ENCODE measurements at regions not wholly inside any gene's neighbourhood (a gene's known extent, or its start where the extent isn't known, plus 50 kb on each side); places are given as distances from the start of the nearest gene placed in this dataset.

DNA sequence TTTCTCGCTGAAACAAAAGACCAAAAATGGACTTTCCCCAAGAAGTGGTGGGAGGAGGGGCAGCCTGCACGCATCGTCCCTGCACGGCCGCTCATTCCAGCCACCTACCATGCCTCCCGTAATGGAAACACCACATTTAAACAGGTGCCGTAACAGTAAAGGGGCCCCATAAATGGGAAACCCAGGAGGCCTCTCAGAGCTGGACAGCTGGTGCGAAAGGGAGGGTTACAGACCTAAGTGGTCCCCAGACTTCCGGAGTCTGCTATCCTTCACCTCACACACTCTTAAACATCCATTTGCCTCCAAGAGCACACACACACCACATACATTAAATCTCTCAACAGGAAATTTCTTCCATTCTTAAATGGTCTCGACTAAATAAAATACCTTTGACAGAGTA, 120.7 kb upstream of the SOD1 start:
- Histone ChIP-seq H3K14ac (ENCODE audit: insufficient read depth, low read length) (no peak overlapping the region), H2BK12ac (ENCODE audit: insufficient read length, low read depth, low read length) (no peak overlapping the region), H2BK20ac (ENCODE audit: low read depth, low read length, poor library complexity, severe bottlenecking) (no peak overlapping the region), H3K18ac (ENCODE audit: insufficient read length, low read depth, low read length) (no peak overlapping the region), H3K9ac (ENCODE audit: extremely low read depth, insufficient read length, low read length) (no peak overlapping the region), H3K4me2 (ENCODE audit: insufficient read depth, insufficient read length, low read length) (no peak overlapping the region), H3T11ph (ENCODE audit: low read length) (no peak overlapping the region), H3K27ac (ENCODE audit: insufficient read length, low read depth, low read length) (no peak overlapping the region), H2AFZ (ENCODE audit: low read length) (no peak overlapping the region), H3K79me2 (ENCODE audit: insufficient read depth, low read length) (peaks cover 3% of the 10 kb centered on the region; the same call in 1 of the 2 replicates), H2BK15ac (ENCODE audit: low read depth, low read length) (no peak overlapping the region), H4K8ac (replicated peaks; ENCODE audit: insufficient read length, low read depth, low read length) (no peak overlapping the region), H4K5ac (ENCODE audit: insufficient read length, low read depth, low read length) (no peak overlapping the region), H3K4ac (ENCODE audit: low read depth, low read length) (no peak overlapping the region), H4K20me1 (ENCODE audit: control insufficient read depth, insufficient read depth, insufficient read length) (no peaks in the 10 kb centered on the region), H3K27me3 (ENCODE audit: insufficient read depth, low read length) (no peaks in the 10 kb centered on the region), H3K23ac (ENCODE audit: insufficient read length, low read depth, low read length) (no peak overlapping the region), H3K79me1 (ENCODE audit: insufficient read depth, low read depth, low read length, poor library complexity, severe bottlenecking) (peaks cover 3% of the 10 kb centered on the region), H3K4me1 (ENCODE audit: insufficient read depth, low read length) (no peaks in the 10 kb centered on the region), H3K9me3 (ENCODE audit: control insufficient read depth, low read depth, low read length) (no peaks in the 10 kb centered on the region), H3K56ac (ENCODE audit: insufficient read length, low read depth, low read length) (no peak overlapping the region), H4K91ac (ENCODE audit: insufficient read length, low read depth, low read length) (no peak overlapping the region), H2AK5ac (ENCODE audit: insufficient read length, low read length) (no peak overlapping the region), H3K23me2 (ENCODE audit: insufficient read length, low read depth, low read length, poor library complexity, severe bottlenecking) (no peaks in the 10 kb centered on the region), H2BK5ac (ENCODE audit: insufficient read length, low read length) (no peak overlapping the region), H2BK120ac (ENCODE audit: low read depth, low read length, poor library complexity, severe bottlenecking) (no peak overlapping the region)
- no CpG with 5 or more reads among the region's 10 CpGs for WGBS (ENCODE audit: extremely low coverage, insufficient read length, low lambda C conversion rate)
- Mint-ChIP-seq H3K4me1 (peaks cover 2 to 5% of the 10 kb centered on the region in 2 experiments; a peak in 1 of 4 replicates), H3K9me3 (no peaks in the 10 kb centered on the region), H3K27ac (peak overlapping the region in 1 of 3 experiments; percentile 56; a peak in 1 of 7 replicates), H3K36me3 (ENCODE audit: insufficient read depth in 1 of 3, low read depth in 3 of 3) (no peaks in the 10 kb centered on the region; a peak in 1 of 7 replicates), H3K27me3 (ENCODE audit: low read depth) (no peaks in the 10 kb centered on the region), H3K4me3 (no peak overlapping the region)
- DNase-seq = no peak
- TF ChIP-seq, protein P1, sequence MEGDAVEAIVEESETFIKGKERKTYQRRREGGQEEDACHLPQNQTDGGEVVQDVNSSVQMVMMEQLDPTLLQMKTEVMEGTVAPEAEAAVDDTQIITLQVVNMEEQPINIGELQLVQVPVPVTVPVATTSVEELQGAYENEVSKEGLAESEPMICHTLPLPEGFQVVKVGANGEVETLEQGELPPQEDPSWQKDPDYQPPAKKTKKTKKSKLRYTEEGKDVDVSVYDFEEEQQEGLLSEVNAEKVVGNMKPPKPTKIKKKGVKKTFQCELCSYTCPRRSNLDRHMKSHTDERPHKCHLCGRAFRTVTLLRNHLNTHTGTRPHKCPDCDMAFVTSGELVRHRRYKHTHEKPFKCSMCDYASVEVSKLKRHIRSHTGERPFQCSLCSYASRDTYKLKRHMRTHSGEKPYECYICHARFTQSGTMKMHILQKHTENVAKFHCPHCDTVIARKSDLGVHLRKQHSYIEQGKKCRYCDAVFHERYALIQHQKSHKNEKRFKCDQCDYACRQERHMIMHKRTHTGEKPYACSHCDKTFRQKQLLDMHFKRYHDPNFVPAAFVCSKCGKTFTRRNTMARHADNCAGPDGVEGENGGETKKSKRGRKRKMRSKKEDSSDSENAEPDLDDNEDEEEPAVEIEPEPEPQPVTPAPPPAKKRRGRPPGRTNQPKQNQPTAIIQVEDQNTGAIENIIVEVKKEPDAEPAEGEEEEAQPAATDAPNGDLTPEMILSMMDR (conservative IDR thresholded peaks at IDR 0.05) = no peak
